Stimulated activated CD4-positive, alpha-beta T cell treated with anti-CD3 and anti-CD28 coated beads, Interleukin-4, amount 100 ng/mL, for 24 hours (primary cell): ENCODE measurements at regions not wholly inside any gene's neighbourhood (a gene's known extent, or its start where the extent isn't known, plus 50 kb on each side); places are given as distances from the start of the nearest gene placed in this dataset.

ENCODE experiments used
- DNase-seq: peaks from one replicate; pipeline ENCODE4 v3.0.0-alpha.2; 2020

DNA sequence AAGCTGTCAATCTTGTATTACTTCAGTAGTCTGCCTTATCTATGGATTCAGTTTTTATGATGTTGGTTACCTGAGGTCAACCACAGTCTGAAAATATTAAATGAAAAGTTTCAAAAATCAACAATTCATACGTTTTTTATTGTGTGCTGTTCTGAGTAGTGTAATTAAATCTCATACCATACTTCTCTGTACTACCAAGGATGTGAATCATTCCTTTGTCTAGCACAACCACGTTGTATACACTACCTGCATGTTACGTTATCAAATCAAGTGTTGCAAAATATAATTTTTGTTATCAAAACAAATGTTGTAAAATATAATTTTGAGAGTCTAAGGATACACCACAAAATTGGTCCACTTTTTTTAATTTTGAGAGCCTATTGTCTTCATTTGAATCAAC lies 590.2 kb upstream of the SETBP1 start:
- no peak for DNase-seq

DNA sequence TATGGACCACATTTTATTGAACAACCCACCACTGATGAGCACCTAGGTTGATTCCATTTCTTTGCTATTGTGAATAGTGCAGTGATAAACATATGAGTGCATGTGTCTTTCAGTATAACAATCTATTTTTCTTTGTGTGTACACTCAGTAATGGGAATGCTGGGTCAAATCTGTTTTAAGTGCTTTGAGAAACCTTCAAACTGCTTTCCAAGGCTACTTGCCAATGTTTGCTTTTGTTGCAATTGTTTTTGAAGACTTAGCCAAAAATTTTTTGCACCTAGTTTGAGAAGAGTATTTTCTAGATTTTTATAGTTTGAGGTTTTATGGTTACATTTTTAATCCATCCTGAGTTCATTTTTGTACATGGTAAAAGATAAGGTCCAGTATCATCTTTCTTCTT lies 587.4 kb upstream of the SETBP1 start:
- no peak for DNase-seq

DNA sequence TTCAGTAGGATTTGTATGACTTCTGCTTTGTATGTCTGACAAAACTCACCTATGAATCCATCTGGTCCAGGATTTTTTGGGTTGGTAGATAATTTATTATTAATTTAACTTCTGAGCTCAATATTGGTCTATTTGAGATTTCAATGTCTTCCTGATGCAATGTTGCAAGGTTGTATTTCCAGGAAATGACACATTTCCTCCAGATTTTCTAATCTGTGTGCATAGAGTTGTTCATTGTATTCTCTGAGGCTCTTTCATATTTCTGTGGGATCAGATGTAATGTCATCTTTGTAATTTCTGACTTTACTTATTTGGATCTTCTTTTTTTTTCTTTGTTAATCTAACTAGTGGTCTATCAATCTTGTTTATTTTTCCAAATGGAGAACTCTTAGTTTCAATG lies 584.7 kb upstream of the SETBP1 start:
- DNase-seq: no peak

DNA sequence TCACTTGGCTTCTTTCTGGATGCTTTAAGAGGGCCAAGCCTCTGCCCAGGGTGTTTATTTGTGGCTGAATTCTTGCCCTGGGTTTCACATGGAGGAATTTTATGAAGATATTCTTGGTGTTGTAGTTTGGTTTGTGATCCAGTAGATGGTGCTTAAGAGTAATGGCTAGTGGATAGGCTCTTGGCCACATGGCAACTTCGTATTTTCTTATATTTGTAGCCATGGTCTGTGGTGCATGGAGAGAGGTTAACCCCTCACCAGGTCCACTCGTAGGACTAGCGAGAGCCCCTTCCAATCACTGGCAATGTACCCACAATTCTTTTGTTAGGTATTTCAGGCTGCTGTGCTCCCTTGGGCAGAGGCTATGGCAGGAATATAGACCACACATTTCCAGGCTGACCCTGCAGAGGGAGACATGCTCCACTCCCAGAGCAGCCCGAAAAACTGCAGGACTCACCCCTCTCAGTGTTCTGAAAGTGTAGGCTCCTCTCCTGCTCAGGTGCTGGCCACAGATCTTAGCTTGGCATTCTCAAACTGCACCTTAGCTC lies 582.1 kb upstream of the SETBP1 start:
- DNase-seq: no peak

DNA sequence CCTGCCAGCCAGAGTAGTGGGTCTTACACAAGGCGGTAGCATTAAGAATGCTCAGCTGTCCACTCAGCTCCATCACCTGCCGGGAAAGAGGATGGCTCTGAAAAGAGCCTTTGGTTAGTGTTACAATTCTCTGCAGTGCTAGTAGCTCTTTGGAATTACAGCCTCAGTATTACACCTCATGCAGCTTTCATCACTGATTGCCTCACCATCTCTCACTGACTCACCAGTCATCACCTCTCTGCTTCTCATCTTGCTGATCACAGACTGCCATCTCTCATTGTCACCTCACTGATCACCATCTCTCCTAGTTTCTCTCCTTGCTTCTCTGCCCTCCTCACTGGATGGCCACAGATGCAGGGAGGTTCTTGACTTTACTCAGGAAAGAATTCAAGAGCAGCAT lies 573.5 kb upstream of the SETBP1 start:
- no peak for DNase-seq

DNA sequence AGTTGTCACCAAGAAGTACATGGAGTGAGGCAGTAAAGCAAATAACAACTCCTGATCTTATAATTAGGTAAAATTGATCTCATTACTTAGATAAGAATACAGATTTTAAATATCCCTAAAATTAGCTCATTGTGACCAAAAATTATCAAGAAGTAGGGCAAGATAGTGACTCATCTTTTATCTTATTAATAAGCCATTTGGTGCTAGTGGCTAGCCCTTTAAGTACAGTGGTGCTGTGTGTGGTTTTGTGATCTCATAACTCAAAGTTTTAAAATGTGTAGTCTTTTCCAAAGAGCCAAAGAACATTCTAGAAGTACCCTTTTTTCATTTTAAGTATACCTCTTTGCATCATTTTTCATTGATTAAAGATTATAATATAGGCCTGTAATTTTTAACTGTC lies 569.4 kb upstream of the SETBP1 start:
- no peak for DNase-seq

DNA sequence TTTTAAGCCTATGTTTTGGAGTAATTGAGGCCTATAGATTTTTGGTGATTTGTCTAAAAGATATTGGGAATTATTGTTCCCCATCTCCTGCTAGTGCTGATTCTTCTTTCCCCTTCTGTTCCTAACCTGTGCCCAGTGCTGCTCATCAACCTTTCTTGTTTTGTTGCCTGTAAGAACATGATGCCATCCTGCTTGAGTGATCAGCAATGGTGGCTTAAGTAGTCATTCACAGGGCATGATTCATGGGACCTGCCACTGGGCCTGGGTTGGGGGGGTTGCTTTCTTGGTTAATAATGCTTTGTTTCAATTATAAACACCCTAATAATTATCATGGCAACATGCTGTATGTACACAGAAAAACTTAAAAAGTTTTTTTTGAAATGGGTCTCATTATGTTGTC lies 562.9 kb upstream of the SETBP1 start:
- DNase-seq: no peak

DNA sequence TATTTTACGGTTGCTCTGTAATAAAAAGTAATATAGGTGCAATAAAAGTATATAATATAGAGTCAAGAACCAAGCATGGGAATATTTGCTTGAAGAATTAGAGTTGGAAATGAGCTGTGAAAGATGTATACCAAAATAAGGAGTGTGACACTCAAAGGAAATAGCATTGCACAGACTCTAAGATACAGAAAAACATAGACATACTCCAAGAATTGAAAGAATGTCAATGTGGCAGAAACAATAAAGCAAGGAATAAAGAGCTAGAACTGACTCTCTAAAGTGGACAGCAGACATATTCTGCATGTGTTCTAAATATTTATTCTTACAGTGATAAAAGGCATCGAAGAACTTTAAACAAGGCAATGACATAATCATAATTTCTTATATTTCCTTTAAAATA lies 561.1 kb upstream of the SETBP1 start:
- DNase-seq: no peak

DNA sequence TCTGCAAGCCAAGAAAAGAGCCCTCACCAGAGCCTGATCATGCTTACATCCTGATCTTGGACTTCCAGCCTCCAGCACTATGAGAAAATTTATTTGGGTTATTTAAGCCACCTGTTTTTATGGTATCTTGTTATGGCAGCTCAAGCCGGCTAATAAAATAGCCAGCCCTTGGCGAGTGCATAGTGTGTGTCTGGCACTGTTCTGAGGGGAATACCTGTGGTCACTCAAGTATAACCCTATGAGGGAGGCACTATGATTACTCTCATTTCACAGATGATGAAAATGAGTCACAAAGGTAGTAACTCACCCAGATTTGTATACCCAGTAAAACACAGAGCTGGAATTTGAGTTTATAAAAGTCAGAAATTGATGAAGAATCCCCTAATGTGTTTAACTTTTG lies 556.9 kb upstream of the SETBP1 start:
- no peak for DNase-seq

DNA sequence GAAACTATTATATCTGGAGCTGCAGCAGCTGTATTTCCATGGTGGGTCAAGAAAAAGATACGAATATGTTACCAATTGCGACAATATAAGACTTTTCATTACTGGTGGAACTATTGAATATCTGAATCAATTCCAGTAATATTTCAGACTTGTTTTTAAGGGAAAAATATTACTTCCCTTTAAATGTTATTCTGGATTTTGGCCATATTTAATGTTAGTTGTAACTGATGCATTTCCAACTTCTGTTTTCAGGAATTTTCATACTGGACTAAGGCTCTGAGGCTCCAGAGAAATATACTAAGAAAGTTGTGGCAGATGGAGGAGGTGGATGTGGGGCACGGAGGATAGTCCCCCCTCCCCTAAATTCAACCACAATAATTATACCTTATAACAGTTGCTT lies 555.2 kb upstream of the SETBP1 start:
- DNase-seq: no peak

DNA sequence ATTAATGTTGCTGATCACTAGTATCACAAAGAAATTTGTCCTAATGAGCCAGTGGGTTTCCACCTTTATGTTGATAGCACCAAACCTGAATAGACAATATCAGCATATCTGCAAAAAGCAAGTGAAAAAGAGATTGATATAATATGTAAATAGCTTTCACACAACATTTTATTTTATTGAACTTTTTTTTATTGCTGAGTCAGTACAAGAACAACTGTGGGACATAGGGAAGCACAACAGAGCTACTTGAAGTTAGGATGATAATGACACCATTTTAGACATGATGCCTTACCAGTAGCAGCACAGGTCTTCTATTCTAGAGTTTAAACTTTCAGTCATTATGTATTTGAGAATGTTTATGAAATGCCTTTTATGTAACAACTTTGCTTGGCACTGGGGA lies 554.1 kb upstream of the SETBP1 start:
- DNase-seq: no peak

DNA sequence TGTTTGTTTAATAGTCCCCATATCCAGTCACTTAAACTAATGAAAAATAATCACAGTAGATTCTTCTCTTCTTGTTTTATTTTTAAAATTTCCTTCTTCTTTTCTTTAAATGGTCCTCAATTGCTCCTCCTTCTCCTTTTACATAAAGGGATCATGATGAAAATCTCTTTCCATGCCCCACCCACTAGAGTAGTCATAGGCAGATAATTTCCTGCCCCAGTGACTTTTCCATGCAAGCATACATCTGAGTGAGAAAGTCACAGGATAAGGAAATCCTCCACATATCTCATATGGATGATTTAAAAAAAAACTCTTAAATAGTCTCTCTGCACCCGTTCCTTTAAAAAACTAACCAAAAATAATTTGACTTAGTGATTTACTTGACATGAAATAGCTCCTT lies 552.3 kb upstream of the SETBP1 start:
- DNase-seq: no peak

DNA sequence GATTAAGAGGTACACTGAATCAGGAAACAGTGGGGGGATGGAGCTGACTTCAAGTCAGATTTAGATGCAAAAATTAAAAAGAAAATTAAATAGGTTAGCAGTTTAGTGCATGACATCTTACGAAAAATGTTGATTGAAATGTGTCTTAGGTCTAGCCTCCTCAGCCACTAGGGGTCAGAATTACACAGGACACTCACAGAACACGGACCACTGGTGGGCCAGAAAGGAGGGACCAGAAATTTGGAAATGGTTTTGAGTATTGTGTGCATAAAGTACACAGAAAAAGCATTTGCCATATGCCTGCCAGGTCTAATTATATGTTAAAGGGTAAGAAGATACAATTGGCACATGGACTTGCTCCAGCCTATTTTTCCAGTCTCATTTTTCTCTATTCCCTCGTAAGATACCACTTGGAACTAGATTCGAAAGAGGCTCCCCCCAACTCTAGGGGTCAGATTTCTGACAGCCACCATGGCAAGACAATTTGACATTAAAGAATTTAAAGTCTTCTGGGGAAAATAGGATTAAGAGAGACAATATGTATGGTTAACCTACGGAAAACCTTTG lies 550.2 kb upstream of the SETBP1 start:
- no peak for DNase-seq

DNA sequence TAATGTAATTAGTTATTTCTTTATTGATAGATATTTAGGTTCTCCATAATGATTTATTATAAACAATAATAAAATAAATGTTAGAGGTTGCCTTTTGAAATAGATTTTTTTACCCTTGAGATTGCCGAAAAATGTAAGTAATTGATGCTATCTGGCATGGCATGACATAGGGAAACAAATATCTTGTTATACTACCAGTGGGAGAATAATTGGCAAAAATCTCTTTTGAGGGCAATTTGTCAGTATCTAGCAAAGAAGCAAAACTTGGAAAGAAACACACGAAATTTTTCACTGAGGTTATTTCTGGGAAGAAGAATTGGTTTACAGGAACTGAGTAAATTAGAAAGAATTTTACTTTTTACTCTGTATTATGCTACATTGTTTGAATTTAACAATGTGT lies 547.2 kb upstream of the SETBP1 start:
- no peak for DNase-seq

DNA sequence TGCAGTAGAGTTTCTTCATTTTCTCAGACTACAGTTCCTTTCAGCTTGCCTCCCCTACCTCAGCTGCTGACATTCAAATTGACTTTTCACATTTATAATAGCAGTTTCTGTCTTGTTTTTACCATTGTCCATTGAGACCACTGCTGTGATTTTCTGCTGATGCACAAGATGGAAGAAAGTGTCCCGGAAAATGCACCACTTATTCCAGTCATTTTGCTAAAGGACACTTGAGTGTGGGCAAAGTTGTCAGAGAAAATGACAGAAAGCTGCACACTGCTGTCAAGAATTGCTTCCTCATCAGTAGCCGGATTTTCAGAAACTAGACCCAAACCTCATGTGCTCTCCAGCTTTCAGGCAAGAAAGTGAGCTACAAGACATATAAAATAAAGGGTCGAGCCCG lies 546.2 kb upstream of the SETBP1 start:
- no peak for DNase-seq

DNA sequence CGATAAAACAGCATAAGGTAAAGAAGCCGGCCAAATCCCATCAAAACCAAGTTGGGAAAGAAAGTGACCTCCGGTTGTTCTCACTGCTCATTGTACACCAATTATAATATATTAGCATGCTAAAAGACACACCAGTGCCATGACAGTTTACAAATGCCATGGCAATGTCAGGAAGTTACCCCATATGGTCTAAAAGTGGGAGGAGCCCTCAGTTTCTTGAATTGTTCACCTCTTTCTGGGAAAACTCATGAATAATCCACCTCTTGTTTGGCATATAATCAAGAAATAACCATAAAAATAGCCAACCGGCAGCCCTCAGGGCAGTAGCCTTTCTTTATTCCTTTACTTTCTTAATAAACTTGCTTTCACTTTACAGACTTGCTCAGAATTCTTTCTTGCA lies 544.9 kb upstream of the SETBP1 start:
- no peak for DNase-seq

DNA sequence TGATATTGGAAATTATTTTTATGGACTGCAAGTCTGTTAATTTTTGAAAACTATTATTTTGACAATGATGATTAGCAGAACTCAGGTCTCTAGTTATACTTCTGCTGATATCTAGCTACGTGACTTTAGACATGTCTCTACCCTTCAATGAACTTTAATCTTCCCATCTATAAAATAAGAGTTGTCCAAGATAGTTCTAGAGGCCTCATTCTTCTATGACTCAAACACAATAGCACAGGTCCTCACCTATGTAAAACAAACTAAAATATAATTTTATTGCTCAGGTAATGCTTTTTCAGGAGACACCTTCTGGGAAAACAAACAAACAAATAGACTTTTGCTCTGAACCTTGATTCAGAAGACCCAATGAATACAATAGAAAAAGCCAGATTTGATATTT lies 544.4 kb upstream of the SETBP1 start:
- no peak for DNase-seq

DNA sequence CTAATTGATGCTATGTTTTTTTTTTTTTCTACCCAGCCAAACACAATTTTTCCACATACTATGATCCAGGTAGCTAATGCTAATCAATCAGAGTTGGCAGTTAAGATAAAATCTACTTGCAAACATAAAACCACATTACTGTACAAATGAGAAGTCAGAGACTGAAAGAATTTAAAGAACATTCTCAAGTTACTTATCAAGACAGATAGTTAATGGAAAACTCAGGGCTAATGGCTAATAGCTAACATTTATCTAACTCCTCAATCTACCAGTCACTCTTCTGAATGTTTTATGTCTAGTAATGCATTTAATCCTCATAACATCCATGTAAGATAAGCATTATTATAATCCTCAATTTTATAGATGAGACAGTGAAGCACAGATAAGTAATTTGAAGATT lies 537.6 kb upstream of the SETBP1 start:
- DNase-seq: no peak

DNA sequence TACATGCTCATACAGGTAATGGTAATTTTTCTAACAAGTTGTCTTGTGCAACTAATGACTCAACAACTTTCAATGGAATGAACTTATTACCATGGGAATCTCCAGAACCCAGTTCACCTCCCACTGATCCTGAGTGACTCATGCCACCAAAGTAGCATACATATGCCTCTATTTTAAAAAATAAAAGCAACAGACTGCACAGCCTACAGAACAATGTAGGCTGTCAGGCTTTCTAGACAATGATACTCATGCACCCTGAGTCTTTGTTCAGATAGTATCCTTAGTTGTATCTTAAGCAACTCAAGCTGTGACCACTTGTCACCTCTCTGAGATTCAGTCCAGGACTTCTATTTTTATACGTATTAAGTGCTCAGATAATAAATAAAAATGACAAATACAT lies 531.0 kb upstream of the SETBP1 start:
- DNase-seq: no peak

DNA sequence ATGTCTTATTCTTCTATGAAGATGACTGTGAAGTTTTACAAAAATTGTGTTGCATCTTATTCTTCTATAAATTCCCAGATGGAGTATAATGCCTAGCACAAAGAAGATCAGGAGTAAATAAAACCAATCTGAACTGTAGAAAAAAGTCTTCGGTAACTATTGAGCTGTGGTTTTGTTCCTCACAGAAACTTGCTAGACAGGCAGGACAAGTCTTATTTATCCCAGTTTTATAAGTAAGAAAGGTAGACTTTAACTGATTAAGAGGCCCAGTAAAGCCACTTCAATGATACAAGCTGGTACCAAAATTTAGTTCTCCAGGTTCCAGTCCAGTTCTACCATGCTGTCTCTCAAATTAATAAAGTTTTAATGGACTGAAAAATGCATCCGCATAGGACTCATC lies 526.7 kb upstream of the SETBP1 start:
- DNase-seq: no peak

DNA sequence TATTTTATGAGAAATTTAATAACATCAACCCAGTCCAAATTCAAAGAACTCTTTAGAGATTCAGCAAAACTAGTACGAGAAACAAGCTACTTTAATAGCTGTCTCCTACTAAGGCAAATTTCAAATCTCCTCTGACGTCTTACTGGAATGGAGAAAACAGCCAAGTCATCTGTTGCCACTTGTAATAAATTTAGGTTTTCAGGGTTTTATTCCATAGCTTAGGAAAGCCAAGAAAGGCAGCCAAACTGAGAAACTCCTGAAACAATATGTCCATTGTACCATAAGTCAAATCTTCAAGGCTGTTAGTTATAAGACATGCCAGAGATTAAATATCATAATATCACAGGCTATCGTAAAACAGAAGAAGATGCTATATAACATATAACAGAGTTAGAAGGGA lies 524.6 kb upstream of the SETBP1 start:
- DNase-seq: no peak

DNA sequence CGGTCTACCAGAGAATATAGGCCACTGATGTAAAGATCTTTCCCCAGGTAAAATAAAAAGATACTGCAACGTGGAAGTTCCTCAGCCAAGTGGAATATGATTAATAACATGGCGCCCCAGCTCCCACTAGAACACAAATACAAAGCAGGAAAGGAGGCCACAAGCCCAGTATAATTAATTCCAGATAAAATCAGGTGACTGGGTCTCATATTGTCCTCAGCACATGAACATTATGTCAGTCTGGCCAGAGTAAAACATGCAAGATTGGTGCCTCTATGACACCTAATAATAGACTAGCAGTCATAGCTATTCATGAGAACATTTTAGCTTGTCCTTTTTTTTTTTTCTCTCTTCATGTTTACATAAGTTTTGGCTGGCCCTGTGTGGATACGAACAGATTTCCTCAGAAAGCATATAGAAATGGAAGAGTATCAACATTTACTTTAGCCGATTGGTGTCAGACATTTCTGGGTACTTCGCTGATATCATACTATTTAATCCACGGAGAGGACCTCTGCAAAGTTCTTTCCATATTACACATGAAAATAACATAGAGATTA lies 523.8 kb upstream of the SETBP1 start:
- no peak for DNase-seq

DNA sequence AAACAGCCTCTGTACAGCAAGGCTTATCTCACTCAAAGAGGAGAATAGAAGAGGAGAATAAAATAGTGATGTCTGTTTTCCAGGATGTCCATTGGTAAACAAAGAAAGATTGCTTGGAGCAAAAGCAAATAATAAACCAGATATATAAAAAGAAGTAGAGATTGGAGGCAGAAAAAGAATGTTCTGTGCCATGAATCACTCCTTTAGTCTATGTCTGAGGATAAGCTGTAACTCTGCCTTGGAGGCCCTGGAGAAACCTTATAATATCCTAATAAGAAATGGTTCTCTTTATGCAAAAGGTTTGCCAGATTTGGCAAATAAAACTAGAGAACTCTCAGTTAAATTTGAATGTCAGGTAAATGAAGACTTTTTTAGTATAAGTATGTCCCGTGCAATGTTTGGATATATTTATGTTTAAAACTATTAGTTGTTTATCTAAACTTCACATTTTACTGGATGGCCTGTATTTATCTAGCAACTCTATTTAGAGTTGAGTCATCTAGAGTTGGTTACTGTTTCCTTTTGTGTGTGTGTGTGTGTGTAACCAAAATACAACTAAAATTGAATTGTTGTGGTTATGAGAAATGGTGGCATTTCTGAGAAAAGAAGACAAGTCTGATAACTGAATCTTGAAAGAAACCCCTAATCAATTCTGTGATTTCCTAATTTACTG lies 510.3 kb upstream of the SETBP1 start:
- DNase-seq: no peak

DNA sequence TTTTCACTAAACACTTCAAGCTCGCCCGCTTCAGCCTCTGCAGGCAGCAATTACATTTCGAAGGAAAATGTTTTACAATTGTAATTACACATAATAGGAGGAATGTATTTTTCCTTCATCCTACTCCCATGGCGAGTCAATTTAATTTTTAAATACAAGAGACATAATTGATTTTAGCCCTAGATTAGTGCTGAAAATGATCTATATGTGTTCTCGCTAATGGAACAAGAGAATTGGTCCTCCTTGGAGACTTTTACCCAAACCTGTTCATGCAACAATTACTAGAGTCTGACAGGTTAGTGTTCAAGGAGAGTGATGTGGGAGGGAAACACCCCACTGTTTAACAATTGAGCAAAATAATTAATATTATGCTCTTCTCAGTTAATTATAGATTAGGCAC lies 509.4 kb upstream of the SETBP1 start:
- DNase-seq: no peak

DNA sequence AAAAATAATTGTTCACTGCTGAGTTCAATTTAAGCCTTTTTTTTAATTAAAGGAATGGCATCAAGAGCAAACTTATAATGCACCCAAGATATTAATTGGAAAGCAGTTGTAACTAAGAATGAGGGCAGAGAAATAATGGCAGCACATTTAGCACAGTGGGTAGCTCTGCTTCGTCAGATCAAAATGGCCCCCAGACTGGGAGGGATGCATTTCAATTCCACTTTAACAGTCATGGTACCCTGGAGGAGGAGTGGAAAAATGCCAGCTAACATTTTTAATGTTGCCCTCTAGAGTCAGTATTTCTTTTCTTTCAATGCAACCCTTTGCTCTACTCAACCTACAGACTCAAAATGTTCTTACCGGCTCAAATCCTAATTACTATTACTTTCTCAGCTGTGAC lies 504.8 kb upstream of the SETBP1 start:
- no peak for DNase-seq
